RPMI7951 (cell line): ENCODE measurements at regions not wholly inside any gene's neighbourhood (a gene's known extent, or its start where the extent isn't known, plus 50 kb on each side); places are given as distances from the start of the nearest gene placed in this dataset.
"Not testable (repeated sequence)": the region's sequence is repeated elsewhere in the genome, so short reads cannot be mapped to it uniquely, and the experiment has no call there.

Experiments
- DNase-seq: peaks from one replicate; pipeline ENCODE4 v3.0.0-alpha.2; 2012; ENCODE audit warnings: low read depth

GRCh38 chrX:65971151-65971550 lies 68.7 kb downstream of the VSIG4 start:
- DNase-seq: no peak

- not testable (repeated sequence) for DNase-seq
Measured at GRCh38 chrX:65967159-65967558, 72.7 kb downstream of the VSIG4 start.

GRCh38 chrX:65961714-65962113 lies 78.2 kb downstream of the VSIG4 start:
- DNase-seq: no peak

GRCh38 chrX:65948103-65948502 lies 91.8 kb downstream of the VSIG4 start:
- DNase-seq: no peak

- no peak for DNase-seq
Measured at GRCh38 chrX:65941775-65942174, 98.1 kb downstream of the VSIG4 start.

GRCh38 chrX:65933085-65933589 lies 106.7 kb downstream of the VSIG4 start:
- no peak for DNase-seq

GRCh38 chrX:65932173-65933084 lies 107.5 kb downstream of the VSIG4 start:
- no peak for DNase-seq

- no peak for DNase-seq
Measured at GRCh38 chrX:65928522-65928921, 111.4 kb downstream of the VSIG4 start.

- DNase-seq: not testable (repeated sequence)
Measured at GRCh38 chrX:65927386-65927785, 112.5 kb downstream of the VSIG4 start.

- no peak for DNase-seq
Measured at GRCh38 chrX:65926095-65927019, 113.5 kb downstream of the VSIG4 start.

- no peak for DNase-seq
Measured at GRCh38 chrX:65925592-65925991, 114.3 kb downstream of the VSIG4 start.

GRCh38 chrX:65925005-65925404 lies 114.9 kb downstream of the VSIG4 start:
- no peak for DNase-seq

- DNase-seq: no peak
Measured at GRCh38 chrX:65921363-65921762, 118.5 kb downstream of the VSIG4 start.

GRCh38 chrX:65920620-65921019 lies 119.3 kb downstream of the VSIG4 start:
- DNase-seq: no peak

GRCh38 chrX:65910899-65911298 lies 129.0 kb downstream of the VSIG4 start:
- DNase-seq: no peak

GRCh38 chrX:65903750-65904149 lies 136.1 kb downstream of the VSIG4 start:
- DNase-seq: no peak

- no peak for DNase-seq
Measured at GRCh38 chrX:65902011-65902410, 137.9 kb downstream of the VSIG4 start.

GRCh38 chrX:65900850-65901844 lies 138.7 kb downstream of the VSIG4 start:
- DNase-seq: no peak

- no peak for DNase-seq
Measured at GRCh38 chrX:65894133-65894532, 145.7 kb downstream of the VSIG4 start.

GRCh38 chrX:65891817-65892216 lies 148.1 kb downstream of the VSIG4 start:
- DNase-seq: not testable (repeated sequence)

- not testable (repeated sequence) for DNase-seq
Measured at GRCh38 chrX:65888150-65888549, 151.7 kb downstream of the VSIG4 start.
